SK-N-MC (cell line): ENCODE measurements at regions not wholly inside any gene's neighbourhood (a gene's known extent, or its start where the extent isn't known, plus 50 kb on each side); places are given as distances from the start of the nearest gene placed in this dataset.

Experiments used
- EZH2 ChIP-seq: fragments of 200-600 bp; sonication (generic); IDR thresholded peaks from one replicate; pipeline ENCODE4 v1.6.1; 2017; ENCODE audit warnings: antibody characterized with exemption
- POLR2AphosphoS5 ChIP-seq: IDR thresholded peaks from 2 replicates; pipeline ENCODE4 v1.6.1; 2012; ENCODE audit warnings: mild to moderate bottlenecking, low read depth, low read length, borderline replicate concordance

GRCh38 chr2:2938481-2938880, 439.1 kb downstream of the EIPR1 start:
- TF ChIP-seq EZH2 = no peak
- TF ChIP-seq POLR2AphosphoS5 = no peak
